Stimulated activated naive CD8-positive, alpha-beta T cell treated with anti-CD3 and anti-CD28 coated beads, Interleukin-15, amount 100 ng/mL, for 72 hours (primary cell): ENCODE measurements at regions not wholly inside any gene's neighbourhood (a gene's known extent, or its start where the extent isn't known, plus 50 kb on each side); places are given as distances from the start of the nearest gene placed in this dataset.
"Not testable (repeated sequence)": the region's sequence is repeated elsewhere in the genome, so short reads cannot be mapped to it uniquely, and the experiment has no call there.

Experiments
- ATAC-seq: fragments of 150-1000 bp; cut with Tn5 transposase; 2 replicates; pipeline ENCODE4 v1.10.0; 2021; ENCODE audit warnings: mild to moderate bottlenecking, moderate library complexity
- DNase-seq, 2 donors: peaks; one replicate each; pipeline ENCODE4 v3.0.0; 2021 to 2022
- H3K27ac Mint-ChIP-seq, 2 donors: one replicate each; pipeline ENCODE4 v1.8.0; 2022; ENCODE audit warnings: mild to moderate bottlenecking in 2 of 2, mixed read lengths in 2 of 2, moderate library complexity in 2 of 2
- H3K27me3 Mint-ChIP-seq: one replicate; pipeline ENCODE4 v1.8.0; 2022; ENCODE audit warnings: mixed read lengths
- H3K4me1 Mint-ChIP-seq: one replicate; pipeline ENCODE4 v1.8.0; 2022; ENCODE audit warnings: mild to moderate bottlenecking, mixed read lengths
- H3K4me3 Mint-ChIP-seq, 2 donors: one replicate each; pipeline ENCODE4 v1.8.0; 2022; ENCODE audit warnings: mild to moderate bottlenecking in 2 of 2, mixed read lengths in 2 of 2, moderate library complexity in 1 of 2
- H3K9me3 Mint-ChIP-seq, 2 donors: one replicate each; pipeline ENCODE4 v1.8.0; 2022; ENCODE audit warnings: mixed read lengths in 2 of 2

GRCh38 chr14:56056031-56056430, 62.2 kb upstream of the PELI2 start:
- DNase-seq (no peak), ATAC-seq (no peak)
- no peaks in the 10 kb centered on the region for H3K4me1 Mint-ChIP-seq
- no peak overlapping the region for H3K4me3 Mint-ChIP-seq
- peaks cover 21% of the 10 kb centered on the region for H3K27me3 Mint-ChIP-seq
- no peak overlapping the region for H3K27ac Mint-ChIP-seq
- no peaks in the 10 kb centered on the region for H3K9me3 Mint-ChIP-seq

- no peak for DNase-seq
- H3K27ac Mint-ChIP-seq, result no peak overlapping the region
- no peaks in the 10 kb centered on the region for H3K9me3 Mint-ChIP-seq
- ATAC-seq, result no peak
- H3K4me3 Mint-ChIP-seq, result no peak overlapping the region
- no peaks in the 10 kb centered on the region for H3K4me1 Mint-ChIP-seq
- H3K27me3 Mint-ChIP-seq, result peaks cover 14% of the 10 kb centered on the region
Measured at GRCh38 chr14:56057071-56057741, 61.0 kb upstream of the PELI2 start.

- no peak overlapping the region for H3K4me3 Mint-ChIP-seq
- DNase-seq, result no peak
- no peaks in the 10 kb centered on the region for H3K4me1 Mint-ChIP-seq
- H3K27ac Mint-ChIP-seq, result no peak overlapping the region
- no peak for ATAC-seq
- H3K27me3 Mint-ChIP-seq, result peaks cover 14% of the 10 kb centered on the region
- no peaks in the 10 kb centered on the region for H3K9me3 Mint-ChIP-seq
Measured at GRCh38 chr14:56057767-56058166, 60.4 kb upstream of the PELI2 start.

GRCh38 chr14:56059054-56059453, 59.2 kb upstream of the PELI2 start:
- Mint-ChIP-seq H3K9me3 (no peaks in the 10 kb centered on the region), H3K4me1 (no peaks in the 10 kb centered on the region), H3K27me3 (peaks cover 14% of the 10 kb centered on the region), H3K4me3 (no peak overlapping the region), H3K27ac (no peak overlapping the region)
- ATAC-seq (no peak), DNase-seq (no peak)

- peaks cover 14% of the 10 kb centered on the region for H3K27me3 Mint-ChIP-seq
Measured at GRCh38 chr14:56061051-56061450, 57.2 kb upstream of the PELI2 start.

GRCh38 chr14:56063131-56063530, 55.1 kb upstream of the PELI2 start:
- H3K4me1 Mint-ChIP-seq, result no peaks in the 10 kb centered on the region
- H3K9me3 Mint-ChIP-seq, result no peaks in the 10 kb centered on the region
- H3K4me3 Mint-ChIP-seq, result no peak overlapping the region
- ATAC-seq (no peak), DNase-seq (no peak)
- no peak overlapping the region for H3K27ac Mint-ChIP-seq
- peaks cover 12% of the 10 kb centered on the region for H3K27me3 Mint-ChIP-seq

More at GRCh38 chr14:56061051-56061450, 57.2 kb upstream of the PELI2 start:
- no peak overlapping the region for H3K27ac Mint-ChIP-seq
- ATAC-seq (no peak), DNase-seq (no peak)
- no peak overlapping the region for H3K4me3 Mint-ChIP-seq
- H3K4me1 Mint-ChIP-seq, result no peaks in the 10 kb centered on the region
- no peaks in the 10 kb centered on the region for H3K9me3 Mint-ChIP-seq

- Mint-ChIP-seq H3K27ac (no peak overlapping the region), H3K27me3 (peaks cover 6% of the 10 kb centered on the region), H3K9me3 (no peaks in the 10 kb centered on the region), H3K4me3 (no peak overlapping the region), H3K4me1 (no peaks in the 10 kb centered on the region)
- ATAC-seq (no peak), DNase-seq (no peak)
Measured at GRCh38 chr14:56064513-56064912, 53.7 kb upstream of the PELI2 start.

- H3K9me3 Mint-ChIP-seq, DNase-seq, ATAC-seq, H3K4me3 Mint-ChIP-seq, H3K27me3 Mint-ChIP-seq, H3K4me1 Mint-ChIP-seq, H3K27ac Mint-ChIP-seq: not testable (repeated sequence)
Measured at GRCh38 chr14:56065199-56065598, 53.0 kb upstream of the PELI2 start.

- Mint-ChIP-seq H3K4me1 (no peaks in the 10 kb centered on the region), H3K27ac (peak overlapping the region in 1 of 2 donors; percentile 43), H3K4me3 (no peak overlapping the region), H3K9me3 (no peaks in the 10 kb centered on the region), H3K27me3 (no peaks in the 10 kb centered on the region)
- DNase-seq (no peak), ATAC-seq (no peak)
Measured at GRCh38 chr14:56065621-56066290, 52.5 kb upstream of the PELI2 start.
